Body of pancreas (tissue), 4 donors: ENCODE measurements at regions not wholly inside any gene's neighbourhood (a gene's known extent, or its start where the extent isn't known, plus 50 kb on each side); places are given as distances from the start of the nearest gene placed in this dataset.

Experiments
- ATAC-seq: fragments of 150-250 bp; one replicate; pipeline ENCODE4 v1.9.1; 2016
- DNase-seq, 4 donors: peaks; one replicate each; pipeline ENCODE4 v3.0.0-alpha.2; 2019
- H3K27ac ChIP-seq, 4 donors: fragments of 200-600 bp; sonication (generic); 1 replicate in 3 of 4; 2 replicates in 1 of 4; pipeline versions ENCODE4 v1.5.1 to v1.6.1; 2016 to 2019; ENCODE audit warnings: mild to moderate bottlenecking in 1 of 4, mixed read lengths in 1 of 4, moderate library complexity in 1 of 4
- H3K27me3 ChIP-seq, 2 donors: fragments of 200-600 bp; sonication (generic); one replicate each; pipeline ENCODE4 v1.6.0; 2016; ENCODE audit warnings: mild to moderate bottlenecking in 1 of 2
- H3K36me3 ChIP-seq, 2 donors: fragments of 200-600 bp; sonication (generic); replicated peaks in 1 of 2; 2 replicates each; pipeline ENCODE4 v1.5.1; 2016; ENCODE audit warnings: low read depth in 2 of 2; ENCODE audit not compliant: insufficient read depth in 1 of 2
- H3K4me1 ChIP-seq: fragments of 200-600 bp; sonication (generic); one replicate; pipeline ENCODE4 v1.6.0; 2016
- H3K4me3 ChIP-seq, 2 donors: fragments of 200-600 bp; sonication (generic); 1 replicate in 1 of 2; 2 replicates in 1 of 2; pipeline ENCODE4 v1.5.1; 2016 to 2019
- H3K9me3 ChIP-seq, 3 donors: fragments of 200-600 bp; sonication (generic); 1 replicate in 2 of 3; 2 replicates in 1 of 3; pipeline ENCODE4 v1.5.1; 2016
- CTCF ChIP-seq, 7 experiments: fragments of 450-650 bp in 4 of 7; fragments of 200-600 bp in 3 of 7; sonication (generic) in 3 of 7; IDR thresholded peaks; one replicate each; pipeline ENCODE4 v1.5.1; 2016 to 2019; ENCODE audit warnings: antibody characterized with exemption in 7 of 7
- POLR2A ChIP-seq, 3 donors: fragments of 450-650 bp; IDR thresholded peaks; one replicate each; pipeline ENCODE4 v1.6.1; 2016; ENCODE audit warnings: antibody characterized with exemption in 3 of 3, mild to moderate bottlenecking in 2 of 3
- WGBS, 2 donors: methylation state at CpG; one replicate each; pipeline ENCODE4 v1.1.5; 2017; 5-methylcytosine and 5-hydroxymethylcytosine counted together
- intact Hi-C: fragments of 100-400 bp; cut with DNase I; formaldehyde crosslinking; loops from one replicate; pipeline ENCODE4 v1.15.1; 2023

DNA sequence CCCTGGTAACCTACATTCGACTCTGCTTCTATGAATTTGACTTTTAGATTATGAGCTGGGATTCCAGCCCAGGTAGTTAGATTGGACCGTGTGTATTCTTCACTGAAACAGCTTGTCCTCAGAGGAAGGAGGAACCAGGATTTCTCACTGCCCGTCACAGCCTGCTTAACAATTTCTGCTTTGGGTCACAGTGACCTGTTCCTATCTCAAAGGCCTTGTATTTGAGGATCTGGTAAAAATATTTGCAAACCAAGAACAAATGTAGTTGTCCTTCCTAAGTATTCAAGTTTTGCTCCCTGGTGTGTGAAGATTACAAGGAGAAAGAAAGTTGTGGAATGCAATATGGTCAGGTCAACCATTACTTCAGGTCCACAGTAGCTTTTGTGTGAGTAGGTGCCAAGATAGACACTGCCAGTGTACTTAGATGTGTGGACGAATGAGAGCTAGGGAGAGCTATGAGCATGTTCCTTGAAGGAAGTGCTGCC lies 55.1 kb downstream of the KIF4B start:
- H3K27ac ChIP-seq: no peak overlapping the region

GRCh38 chr5:155069961-155070360 lies 56.4 kb downstream of the KIF4B start:
- no peak overlapping the region for H3K4me3 ChIP-seq
- TF ChIP-seq CTCF (IDR thresholded peaks at IDR 0.05) (no peak), POLR2A (IDR thresholded peaks at IDR 0.05) (no peak)
- intact Hi-C loops: no loop called here
- no peak overlapping the region for H3K27ac ChIP-seq
- ATAC-seq (no peak), DNase-seq (no peak)
- H3K36me3 ChIP-seq: no peaks in the 10 kb centered on the region
- H3K27me3 ChIP-seq: no peaks in the 10 kb centered on the region
- 67 to 74% methylated on average over 3 of the region's 3 CpGs for WGBS, 2 donors
- no peaks in the 10 kb centered on the region for H3K4me1 ChIP-seq
- no peaks in the 10 kb centered on the region for H3K9me3 ChIP-seq

More for the DNA sequence above, 55.1 kb downstream of the KIF4B start:
- Histone ChIP-seq H3K36me3 (no peaks in the 10 kb centered on the region), H3K4me3 (no peak overlapping the region), H3K4me1 (no peaks in the 10 kb centered on the region), H3K9me3 (no peaks in the 10 kb centered on the region), H3K27me3 (no peaks in the 10 kb centered on the region)
- WGBS, 2 donors: 53 to 63% methylated on average over 4 of the region's 4 CpGs
- intact Hi-C loops: no loop called here
- TF ChIP-seq CTCF (IDR thresholded peaks at IDR 0.05): no peak
- ATAC-seq (no peak), DNase-seq (no peak)

DNA sequence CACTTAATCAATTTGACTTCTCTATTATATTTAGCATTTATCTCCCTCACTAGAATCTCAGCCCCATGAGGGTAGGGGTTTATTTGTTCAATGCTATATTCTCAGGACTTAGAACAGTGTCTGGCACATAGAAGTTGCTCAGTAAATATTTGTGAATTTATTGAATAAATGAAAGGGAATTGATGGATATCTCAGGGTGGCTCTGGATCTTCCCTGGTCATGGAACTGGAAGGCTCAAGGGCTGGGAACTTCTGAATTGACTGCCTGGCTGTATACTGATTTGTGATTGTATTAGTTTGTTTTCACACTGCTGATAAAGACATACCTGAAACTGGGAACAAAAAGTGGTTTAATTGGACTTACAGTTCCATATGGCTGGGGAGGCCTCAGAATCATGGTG lies 57.2 kb downstream of the KIF4B start:
- H3K4me3 ChIP-seq: no peak overlapping the region
- TF ChIP-seq CTCF (IDR thresholded peaks at IDR 0.05) (no peak), POLR2A (IDR thresholded peaks at IDR 0.05) (no peak)
- no peak overlapping the region for H3K27ac ChIP-seq
- DNase-seq (no peak), ATAC-seq (no peak)
- no peaks in the 10 kb centered on the region for H3K4me1 ChIP-seq
- H3K9me3 ChIP-seq: no peaks in the 10 kb centered on the region
- no peaks in the 10 kb centered on the region for H3K36me3 ChIP-seq
- H3K27me3 ChIP-seq: no peaks in the 10 kb centered on the region
- intact Hi-C loops: no loop called here

DNA sequence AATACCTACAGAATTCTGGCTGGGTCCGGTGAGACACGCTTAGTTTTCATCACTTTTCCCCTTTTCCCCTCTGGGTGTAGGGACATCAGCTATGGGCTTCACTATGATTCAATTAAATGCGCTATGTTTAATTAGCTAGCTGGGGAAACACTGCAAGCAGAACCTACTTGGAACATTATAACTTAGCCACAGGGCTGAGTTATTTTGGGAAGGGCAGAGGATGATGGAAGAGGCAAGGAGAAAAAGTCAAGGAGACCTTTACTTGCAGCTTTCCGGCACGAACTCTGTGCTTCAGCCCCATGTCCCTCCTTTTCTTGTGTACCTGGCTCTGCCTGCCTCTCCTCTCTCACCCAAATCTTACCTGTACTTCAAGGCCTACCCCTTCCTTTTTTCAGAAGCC lies 62.8 kb downstream of the KIF4B start:
- intact Hi-C loops: no loop called here
- no peak for DNase-seq
- Histone ChIP-seq H3K36me3 (no peaks in the 10 kb centered on the region), H3K9me3 (no peaks in the 10 kb centered on the region), H3K4me3 (no peak overlapping the region), H3K27me3 (no peaks in the 10 kb centered on the region), H3K4me1 (no peaks in the 10 kb centered on the region), H3K27ac (no peak overlapping the region)
- WGBS, 2 donors: 84 to 96% methylated on average over 5 of the region's 5 CpGs
- TF ChIP-seq CTCF (IDR thresholded peaks at IDR 0.05): no peak
- TF ChIP-seq POLR2A (IDR thresholded peaks at IDR 0.05): no peak
- no peak for ATAC-seq

GRCh38 chr5:155079698-155080097 lies 66.1 kb downstream of the KIF4B start:
- no peak overlapping the region for H3K27ac ChIP-seq
- ATAC-seq (no peak), DNase-seq (no peak)
- H3K27me3 ChIP-seq: no peaks in the 10 kb centered on the region
- WGBS, 2 donors: 50 to 52% methylated on average over 3 of the region's 3 CpGs
- H3K9me3 ChIP-seq: no peaks in the 10 kb centered on the region
- no peaks in the 10 kb centered on the region for H3K36me3 ChIP-seq
- no peaks in the 10 kb centered on the region for H3K4me1 ChIP-seq
- no peak overlapping the region for H3K4me3 ChIP-seq
- intact Hi-C loops: no loop called here
- no peak for TF ChIP-seq CTCF (IDR thresholded peaks at IDR 0.05)
- TF ChIP-seq POLR2A (IDR thresholded peaks at IDR 0.05): no peak
